Parathyroid adenoma (tissue), 2 donors: ENCODE measurements at regions not wholly inside any gene's neighbourhood (a gene's known extent, or its start where the extent isn't known, plus 50 kb on each side); places are given as distances from the start of the nearest gene placed in this dataset.

Source experiments
- H2AFZ ChIP-seq: fragments of 300-600 bp; sonication (generic); one replicate; pipeline ENCODE4 v1.7.0; 2017; ENCODE audit warnings: antibody characterized with exemption, mild to moderate bottlenecking
- H3K27ac ChIP-seq: fragments of 300-600 bp; sonication (generic); one replicate; pipeline ENCODE4 v1.7.0; 2017
- H3K27me3 ChIP-seq: fragments of 300-600 bp; sonication (generic); one replicate; pipeline ENCODE4 v1.7.0; 2017; ENCODE audit warnings: low read length; ENCODE audit not compliant: control insufficient read depth, insufficient read depth
- H3K36me3 ChIP-seq: fragments of 300-600 bp; sonication (generic); one replicate; pipeline ENCODE4 v1.7.0; 2017; ENCODE audit warnings: low read length; ENCODE audit not compliant: control insufficient read depth, insufficient read depth
- H3K4me1 ChIP-seq: fragments of 300-600 bp; sonication (generic); one replicate; pipeline ENCODE4 v1.7.0; 2017; ENCODE audit warnings: control low read depth
- H3K4me2 ChIP-seq: fragments of 300-600 bp; sonication (generic); one replicate; pipeline ENCODE4 v1.7.0; 2017; ENCODE audit warnings: low read length
- H3K4me3 ChIP-seq: fragments of 300-600 bp; sonication (generic); one replicate; pipeline ENCODE4 v1.7.0; 2017; ENCODE audit warnings: low read depth, low read length
- H3K79me2 ChIP-seq: fragments of 300-600 bp; sonication (generic); one replicate; pipeline ENCODE4 v1.7.0; 2017; ENCODE audit warnings: control low read depth
- H3K9ac ChIP-seq: fragments of 300-600 bp; sonication (generic); one replicate; pipeline ENCODE4 v1.7.0; 2017; ENCODE audit warnings: mild to moderate bottlenecking
- H3K9me3 ChIP-seq: fragments of 300-600 bp; sonication (generic); one replicate; pipeline ENCODE4 v1.7.0; 2017; ENCODE audit warnings: low read length; ENCODE audit not compliant: control insufficient read depth
- TF ChIP-seq, protein P1 (sequence below): fragments of 300-600 bp; sonication (generic); IDR thresholded peaks from one replicate; pipeline ENCODE4 v1.7.0; 2017; ENCODE audit warnings: antibody characterized with exemption, mild to moderate bottlenecking
- donor health status: primary hyperparathyroidism.

DNA sequence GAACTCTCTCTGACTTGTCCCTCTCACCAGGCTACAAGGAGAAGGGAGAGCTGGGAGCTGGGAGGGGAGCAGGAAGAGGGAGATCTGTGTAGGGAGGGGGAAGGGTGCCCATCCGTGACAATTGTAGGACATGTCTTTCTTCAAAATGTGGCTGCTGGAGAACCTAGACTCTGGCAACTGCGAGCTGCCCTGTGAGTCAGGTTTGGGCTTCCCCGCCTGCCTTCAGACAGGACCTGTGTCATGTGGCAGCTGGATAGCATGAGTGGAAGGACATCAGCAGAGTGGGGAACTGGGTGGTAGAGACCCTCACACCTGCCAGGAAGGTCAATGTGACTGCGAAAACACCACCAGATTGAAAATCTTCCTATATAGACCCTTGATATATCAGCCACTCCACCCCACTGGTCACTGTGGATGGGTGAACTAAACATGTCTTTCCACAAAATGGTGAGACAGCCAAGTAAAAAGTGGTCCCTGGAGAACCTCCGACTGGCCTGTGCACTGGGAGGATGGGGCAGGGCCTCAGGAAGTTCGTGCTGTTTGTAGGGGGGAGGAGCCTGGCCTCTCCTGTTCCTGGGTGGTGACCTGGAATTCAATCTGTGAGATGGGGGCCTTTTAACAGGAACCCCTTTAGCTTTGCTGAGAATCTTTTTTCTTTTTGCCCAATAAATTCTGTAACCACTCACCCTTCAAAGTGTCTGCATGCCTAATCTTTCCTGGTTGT lies 62.2 kb upstream of the CAPRIN2 start:
- Histone ChIP-seq H3K79me2 (no peaks in the 10 kb centered on the region), H2AFZ (no peak overlapping the region), H3K4me3 (no peak overlapping the region), H3K27ac (no peak overlapping the region), H3K4me2 (no peak overlapping the region), H3K36me3 (no peaks in the 10 kb centered on the region), H3K4me1 (no peaks in the 10 kb centered on the region), H3K27me3 (no peaks in the 10 kb centered on the region), H3K9ac (no peak overlapping the region), H3K9me3 (no peaks in the 10 kb centered on the region)
- TF ChIP-seq, protein P1, sequence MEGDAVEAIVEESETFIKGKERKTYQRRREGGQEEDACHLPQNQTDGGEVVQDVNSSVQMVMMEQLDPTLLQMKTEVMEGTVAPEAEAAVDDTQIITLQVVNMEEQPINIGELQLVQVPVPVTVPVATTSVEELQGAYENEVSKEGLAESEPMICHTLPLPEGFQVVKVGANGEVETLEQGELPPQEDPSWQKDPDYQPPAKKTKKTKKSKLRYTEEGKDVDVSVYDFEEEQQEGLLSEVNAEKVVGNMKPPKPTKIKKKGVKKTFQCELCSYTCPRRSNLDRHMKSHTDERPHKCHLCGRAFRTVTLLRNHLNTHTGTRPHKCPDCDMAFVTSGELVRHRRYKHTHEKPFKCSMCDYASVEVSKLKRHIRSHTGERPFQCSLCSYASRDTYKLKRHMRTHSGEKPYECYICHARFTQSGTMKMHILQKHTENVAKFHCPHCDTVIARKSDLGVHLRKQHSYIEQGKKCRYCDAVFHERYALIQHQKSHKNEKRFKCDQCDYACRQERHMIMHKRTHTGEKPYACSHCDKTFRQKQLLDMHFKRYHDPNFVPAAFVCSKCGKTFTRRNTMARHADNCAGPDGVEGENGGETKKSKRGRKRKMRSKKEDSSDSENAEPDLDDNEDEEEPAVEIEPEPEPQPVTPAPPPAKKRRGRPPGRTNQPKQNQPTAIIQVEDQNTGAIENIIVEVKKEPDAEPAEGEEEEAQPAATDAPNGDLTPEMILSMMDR, result no peak

- no peaks in the 10 kb centered on the region for H3K4me1 ChIP-seq
- H2AFZ ChIP-seq, result no peak overlapping the region
- no peak overlapping the region for H3K9ac ChIP-seq
- TF ChIP-seq, protein P1, result no peak
- H3K9me3 ChIP-seq, result no peaks in the 10 kb centered on the region
- no peak overlapping the region for H3K27ac ChIP-seq
- no peaks in the 10 kb centered on the region for H3K36me3 ChIP-seq
- no peaks in the 10 kb centered on the region for H3K27me3 ChIP-seq
- H3K79me2 ChIP-seq, result no peaks in the 10 kb centered on the region
- H3K4me2 ChIP-seq, result no peak overlapping the region
- H3K4me3 ChIP-seq, result no peak overlapping the region
Observed at GRCh38 chr12:30814295-30814655, 59.5 kb upstream of the CAPRIN2 start.

GRCh38 chr12:30813525-30814294 lies 59.0 kb upstream of the CAPRIN2 start:
- Histone ChIP-seq H3K4me3 (no peak overlapping the region), H3K4me2 (no peak overlapping the region), H3K27ac (no peak overlapping the region), H3K27me3 (no peaks in the 10 kb centered on the region), H3K9me3 (no peaks in the 10 kb centered on the region), H3K4me1 (no peaks in the 10 kb centered on the region), H3K36me3 (no peaks in the 10 kb centered on the region), H3K79me2 (no peaks in the 10 kb centered on the region), H3K9ac (no peak overlapping the region), H2AFZ (no peak overlapping the region)
- TF ChIP-seq, protein P1, result no peak

DNA sequence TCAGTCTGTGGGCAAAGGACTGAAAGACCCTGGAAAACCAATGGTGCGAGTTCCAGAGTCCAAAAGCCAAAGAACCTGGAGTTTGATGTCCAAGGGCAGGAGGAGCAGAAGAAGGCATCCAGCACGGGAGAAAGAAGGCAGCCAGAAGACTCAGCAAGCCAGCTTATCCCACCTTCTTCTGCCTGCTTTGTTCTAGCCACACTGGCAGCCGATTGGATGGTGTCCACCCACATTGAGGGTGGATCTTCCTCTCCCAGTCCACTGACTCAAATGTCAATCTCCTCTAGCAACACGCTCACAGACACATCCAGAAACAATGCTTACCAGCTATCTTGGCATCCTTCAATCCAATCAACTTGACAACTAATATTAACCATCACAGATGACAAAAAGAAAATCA lies 57.2 kb upstream of the CAPRIN2 start:
- Histone ChIP-seq H3K4me3 (no peak overlapping the region), H3K27ac (no peak overlapping the region)
- TF ChIP-seq, protein P1, result no peak

More for the DNA sequence above, 57.2 kb upstream of the CAPRIN2 start:
- H2AFZ ChIP-seq, result no peak overlapping the region
- no peaks in the 10 kb centered on the region for H3K9me3 ChIP-seq
- no peaks in the 10 kb centered on the region for H3K4me1 ChIP-seq
- H3K36me3 ChIP-seq, result no peaks in the 10 kb centered on the region
- H3K27me3 ChIP-seq, result no peaks in the 10 kb centered on the region
- no peak overlapping the region for H3K9ac ChIP-seq
- H3K79me2 ChIP-seq, result no peaks in the 10 kb centered on the region
- H3K4me2 ChIP-seq, result no peak overlapping the region
